GM12878 (cell line): ENCODE measurements at regions not wholly inside any gene's neighbourhood (a gene's known extent, or its start where the extent isn't known, plus 50 kb on each side); places are given as distances from the start of the nearest gene placed in this dataset.

ENCODE experiments used
- ATAC-seq: fragments of 200-7000 bp; cut with Tn5 transposase; 3 replicates; pipeline ENCODE4 v1.9.1; 2020; ENCODE audit warnings: mild to moderate bottlenecking, moderate library complexity
- BruUV-seq: library from RNA; stranded (reverse); fragments of 400-500 nt; replicated peaks from 2 replicates; lab custom pipeline; 2021; lab: Mats Ljungman, UMichigan
- CTCF ChIA-PET: fragments of 300-600 bp; sonication (Branson Sonifier 250); formaldehyde crosslinking; extraction: SDS; loops from one replicate; lab custom pipeline; 2021; ENCODE audit warnings: inconsistent platforms; lab: Yijun Ruan, JAX
- POLR2A ChIA-PET: fragments of 350-600 bp; formaldehyde crosslinking; extraction: SDS; loops from one replicate; lab custom pipeline; 2021; ENCODE audit warnings: inconsistent platforms; lab: Charles Lee
- RAD21 ChIA-PET: fragments of 300-600 bp; sonication (Branson Sonifier 250); formaldehyde crosslinking; loops from one replicate; lab custom pipeline; 2023; ENCODE audit warnings: antibody characterized with exemption; ENCODE audit not compliant: unreplicated experiment; lab: Charles Lee
- SMC1A ChIA-PET: fragments of 300-600 bp; sonication (Branson Sonifier 250); formaldehyde crosslinking; loops from one replicate; lab custom pipeline; 2023; ENCODE audit not compliant: unreplicated experiment, uncharacterized antibody; lab: Charles Lee
- DNase-seq: peaks from one replicate; pipeline ENCODE4 v3.0.0-alpha.2; 2011; ENCODE audit warnings: low read depth, low spot score
- FAIRE-seq: peaks from 3 replicates; lab custom pipeline; 2011; peaks lifted over from hg19 to GRCh38; lab: Jason Lieb, UNC
- H2AFZ ChIP-seq: 2 replicates; pipeline ENCODE4 v1.6.0; 2011; ENCODE audit warnings: low read depth, low read length, control low read depth; ENCODE audit not compliant: control insufficient read depth
- H3K27ac ChIP-seq: 2 replicates; pipeline ENCODE4 v1.5.1; 2011; ENCODE audit warnings: control low read depth; ENCODE audit not compliant: control insufficient read depth, insufficient read depth
- H3K27me3 ChIP-seq, 2 experiments: replicated peaks in 1 of 2; 2 replicates each; pipeline versions ENCODE4 v1.6.0 to v1.6.1; 2011; ENCODE audit warnings: low read length in 1 of 2; ENCODE audit not compliant: control insufficient read depth in 2 of 2, insufficient read depth in 2 of 2
- H3K36me3 ChIP-seq, 2 experiments: 2 replicates each; pipeline ENCODE4 v1.5.1; 2011; ENCODE audit warnings: low read length in 1 of 2; ENCODE audit not compliant: control insufficient read depth in 2 of 2, insufficient read depth in 2 of 2
- H3K4me1 ChIP-seq: 2 replicates; pipeline ENCODE4 v1.6.1; 2011; ENCODE audit warnings: mild to moderate bottlenecking, low read length, moderate library complexity, mixed read lengths; ENCODE audit not compliant: control insufficient read depth, insufficient read depth
- H3K4me2 ChIP-seq: 2 replicates; pipeline ENCODE4 v1.6.0; 2011; ENCODE audit warnings: control low read depth; ENCODE audit not compliant: control insufficient read depth, insufficient read depth
- H3K4me3 ChIP-seq: fragments of 200-600 bp; sonication (generic); 2 replicates; pipeline ENCODE4 v1.5.1; 2016
- H3K79me2 ChIP-seq: 2 replicates; pipeline ENCODE4 v1.6.0; 2011; ENCODE audit warnings: low read length; ENCODE audit not compliant: control insufficient read depth, insufficient read depth
- H3K9ac ChIP-seq: 2 replicates; pipeline ENCODE4 v1.8.0; 2011; ENCODE audit warnings: low read length, control low read depth, mixed read lengths; ENCODE audit not compliant: control insufficient read depth, insufficient read depth
- H3K9me3 ChIP-seq: replicated peaks from 3 replicates; pipeline ENCODE4 v1.5.1; 2011; ENCODE audit warnings: mild to moderate bottlenecking, low read length; ENCODE audit not compliant: control insufficient read depth, insufficient read depth
- H4K20me1 ChIP-seq: 2 replicates; pipeline ENCODE4 v1.6.0; 2011; ENCODE audit not compliant: control insufficient read depth, insufficient read depth
- CREB1 ChIP-seq: IDR thresholded peaks from 2 replicates; pipeline ENCODE4 v1.6.1; 2012; ENCODE audit warnings: low read depth, mild to moderate bottlenecking, inconsistent platforms
- FOXK2 ChIP-seq: fragments of 450-650 bp; IDR thresholded peaks from 2 replicates; pipeline ENCODE4 v1.6.1; 2017; ENCODE audit warnings: mild to moderate bottlenecking, moderate library complexity
- HCFC1 ChIP-seq: fragments of 150-350 bp; IDR thresholded peaks from 2 replicates; pipeline ENCODE4 v1.6.1; 2014; ENCODE audit warnings: low read length
- HDGF ChIP-seq: fragments of 450-650 bp; IDR thresholded peaks from 2 replicates; pipeline ENCODE4 v1.6.1; 2016; ENCODE audit warnings: antibody characterized with exemption
- MAX ChIP-seq: IDR thresholded peaks from 2 replicates; pipeline ENCODE4 v1.6.1; 2012; ENCODE audit warnings: low read depth, low read length, improper control_type of control experiment
- MTA2 ChIP-seq: fragments of 450-650 bp; IDR thresholded peaks from 2 replicates; pipeline ENCODE4 v1.6.1; 2016; ENCODE audit warnings: low read depth, mild to moderate bottlenecking, moderate library complexity
- MTA3 ChIP-seq: IDR thresholded peaks from 2 replicates; pipeline ENCODE4 v1.6.1; 2012; ENCODE audit warnings: low read length, inconsistent platforms, borderline replicate concordance
- RAD21 ChIP-seq: IDR thresholded peaks from 2 replicates; pipeline ENCODE4 v1.6.1; 2011; ENCODE audit warnings: mild to moderate bottlenecking, low read depth, low read length, moderate library complexity; ENCODE audit not compliant: insufficient read depth
- SMARCA5 ChIP-seq: fragments of 450-650 bp; IDR thresholded peaks from 2 replicates; pipeline ENCODE4 v1.6.1; 2017; ENCODE audit warnings: mild to moderate bottlenecking
- SUPT20H ChIP-seq: IDR thresholded peaks from 2 replicates; pipeline ENCODE4 v1.6.1; 2011; ENCODE audit warnings: low read depth, mild to moderate bottlenecking, low read length, moderate library complexity, borderline replicate concordance; ENCODE audit not compliant: control insufficient read depth
- TAF1 ChIP-seq: IDR thresholded peaks from 2 replicates; pipeline ENCODE4 v1.6.1; 2011; ENCODE audit warnings: mild to moderate bottlenecking, low read depth, low read length, borderline replicate concordance
- YY1 ChIP-seq: IDR thresholded peaks from 2 replicates; pipeline ENCODE4 v1.6.1; 2011; ENCODE audit warnings: low read depth, mild to moderate bottlenecking, low read length
- WGBS: methylation state at CpG from one replicate; pipeline ENCODE4 v1.1.6; 2016; ENCODE audit warnings: low lambda C conversion rate; ENCODE audit not compliant: insufficient replicate concordance, insufficient coverage; ENCODE audit errors: missing lambda C conversion rate; 5-methylcytosine and 5-hydroxymethylcytosine counted together
- in situ Hi-C: fragments of 300-500 bp; cut with MboI; formaldehyde crosslinking; loops from 9 replicates; pipeline ENCODE4 v1.14.3; 2018; ENCODE audit warnings: mixed read lengths
- intact Hi-C: fragments of 100-400 bp; cut with micrococcal nuclease; formaldehyde crosslinking; loops from one replicate; pipeline ENCODE4 v1.14.2; 2022; ENCODE audit not compliant: unreplicated experiment

- FAIRE-seq (no peak), ATAC-seq (no peak), DNase-seq (no peak)
- no peak overlapping the region for H3K27ac ChIP-seq
- H2AFZ ChIP-seq: no peak overlapping the region
- in situ Hi-C loops (no loop called here), intact Hi-C loops (no loop called here)
- 13% methylated on average over 5 of the region's 5 CpGs for WGBS
- ChIA-PET POLR2A (no interaction called here), SMC1A (no interaction called here), RAD21 (no interaction called here), CTCF (no interaction called here)
- TF ChIP-seq HCFC1 (no peak), FOXK2 (no peak), YY1 (no peak), RAD21 (no peak), TAF1 (no peak), SUPT20H (no peak), HDGF (no peak), MTA2 (no peak), SMARCA5 (no peak), MTA3 (no peak), CREB1 (no peak), MAX (no peak)
- no peaks in the 10 kb centered on the region for H3K79me2 ChIP-seq
- no peak overlapping the region for H3K4me3 ChIP-seq
- no peaks in the 10 kb centered on the region for H3K9me3 ChIP-seq
- H3K27me3 ChIP-seq: no peaks in the 10 kb centered on the region
- BruUV-seq: no TSS peak
- no peak overlapping the region for H3K4me2 ChIP-seq
- no peaks in the 10 kb centered on the region for H3K4me1 ChIP-seq
- H3K9ac ChIP-seq: no peak overlapping the region
- no peaks in the 10 kb centered on the region for H3K36me3 ChIP-seq
- no peaks in the 10 kb centered on the region for H4K20me1 ChIP-seq
Observed at GRCh38 chr13:36512771-36513170, 80.5 kb downstream of the CCNA1 start.
